ENCODE measurements at regions not wholly inside any gene's neighbourhood (a gene's known extent, or its start where the extent isn't known, plus 50 kb on each side); places are given as distances from the start of the nearest gene placed in this dataset.
"Not testable (repeated sequence)": the region's sequence is repeated elsewhere in the genome, so short reads cannot be mapped to it uniquely, and the experiment has no call there.

DNA sequence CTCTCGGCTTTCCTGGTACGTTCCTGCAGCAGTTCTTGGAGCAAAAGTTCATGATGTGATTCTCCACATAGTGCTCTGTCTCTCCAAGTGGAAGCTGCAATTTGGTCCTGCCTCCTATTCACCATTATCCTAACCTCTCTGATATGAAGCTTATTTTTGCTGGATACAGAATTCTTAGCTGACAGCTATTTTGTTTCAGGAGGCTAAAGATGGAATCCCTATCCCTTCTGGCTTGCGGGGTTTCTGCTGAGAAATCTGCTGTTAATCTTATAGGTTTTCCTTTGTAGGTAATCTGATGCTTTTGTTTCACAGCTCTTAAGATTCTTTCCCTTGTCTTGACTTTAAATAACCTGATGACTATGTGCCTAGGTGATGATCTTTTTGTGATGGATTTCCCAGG is 181.6 kb upstream of the VLDLR start:
- no peaks in the 10 kb centered on the region for H3K9me3 ChIP-seq (ENCODE audit: control insufficient read depth, insufficient read depth, low read depth, low read length)
- no peak overlapping the region for H3K27ac ChIP-seq (ENCODE audit: extremely low read depth, low read depth, low read length)
- H3K4me1 ChIP-seq (ENCODE audit: control insufficient read depth, insufficient read depth, low read length) = no peaks in the 10 kb centered on the region
- H3K4me3 ChIP-seq (ENCODE audit: low read depth, low read length) = no peak overlapping the region
- H3K36me3 ChIP-seq (ENCODE audit: control insufficient read depth in 2 of 2, insufficient read depth in 1 of 2, low read length in 2 of 2) = no peaks in the 10 kb centered on the region
- ChIA-PET CTCF (no interaction called here), POLR2A (interaction anchor here (0.5 kb wide), 1 partner anchor 1210 kb away, joined by 3 read pairs; no protein-coding TSS in a partner anchor)
- TF ChIP-seq ZNF660 (tag by site-specific recombination; IDR thresholded peaks at IDR 0.05) (no peak), ZNF416 (tag by site-specific recombination; IDR thresholded peaks at IDR 0.05) (no peak), ZNF133 (tag by site-specific recombination; IDR thresholded peaks at IDR 0.05) (no peak), ZNF513 (tag by site-specific recombination; IDR thresholded peaks at IDR 0.05) (no peak), TRIM28 (IDR thresholded peaks at IDR 0.05; ENCODE audit: borderline replicate concordance, low read length) (0 out of 2 replicates have a peak, but pooled peaks have one; percentile 52), SETDB1 (IDR thresholded peaks at IDR 0.05; ENCODE audit: insufficient read length, low read length) (peak; percentile 86)

DNA sequence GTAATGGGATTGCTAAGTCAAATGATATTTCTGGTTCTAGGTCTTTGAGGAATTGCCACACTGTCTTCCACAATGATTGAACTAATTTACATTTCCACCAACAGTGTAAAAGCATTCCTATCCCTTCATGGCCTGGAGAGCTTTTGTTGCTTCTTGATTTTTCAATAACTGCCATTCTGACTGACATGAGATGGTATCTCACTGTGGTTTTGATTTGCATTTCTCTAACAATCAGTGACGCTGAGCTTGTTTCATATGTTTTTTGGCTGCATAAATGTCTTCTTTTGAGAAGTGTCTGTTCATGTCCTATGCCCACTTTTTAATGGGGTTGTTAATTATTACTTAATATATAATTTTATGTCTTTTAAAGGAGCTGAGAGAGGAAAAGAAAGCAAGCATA is 177.7 kb upstream of the VLDLR start:
- CTCF ChIA-PET = interaction anchor here (0.5 to 0.6 kb wide), 2 partner anchors 356 to 1682 kb away, joined by 3 to 4 read pairs; no protein-coding TSS in a partner anchor
- H3K4me3 ChIP-seq (ENCODE audit: low read depth, low read length); H3K36me3 ChIP-seq (ENCODE audit: control insufficient read depth in 2 of 2, insufficient read depth in 1 of 2, low read length in 2 of 2); H3K9me3 ChIP-seq (ENCODE audit: control insufficient read depth, insufficient read depth, low read depth, low read length); POLR2A ChIA-PET; H3K27ac ChIP-seq (ENCODE audit: extremely low read depth, low read depth, low read length); H3K4me1 ChIP-seq (ENCODE audit: control insufficient read depth, insufficient read depth, low read length): not testable (repeated sequence)

GRCh38 chr9:2448193-2448738 is 173.3 kb upstream of the VLDLR start:
- CTCF ChIA-PET = interaction anchor here (0.7 kb wide), 1 partner anchor 8 kb away, joined by 3 read pairs; no protein-coding TSS in a partner anchor

More at GRCh38 chr9:2448193-2448738, 173.3 kb upstream of the VLDLR start:
- POLR2A ChIA-PET = no interaction called here
- TF ChIP-seq ZNF157 (tag by site-specific recombination; IDR thresholded peaks at IDR 0.05) (no peak), ZNF112 (tag by site-specific recombination; IDR thresholded peaks at IDR 0.05) (no peak), OVOL3 (tag by site-specific recombination; IDR thresholded peaks at IDR 0.05) (no peak), ZNF423 (tag by site-specific recombination; IDR thresholded peaks at IDR 0.05) (no peak), ZNF837 (tag by site-specific recombination; IDR thresholded peaks at IDR 0.05) (no peak), ZNF561 (tag by site-specific recombination; IDR thresholded peaks at IDR 0.05; ENCODE audit: borderline replicate concordance) (no peak), TRIM28 (IDR thresholded peaks at IDR 0.05; ENCODE audit: borderline replicate concordance, low read length) (no peak), GLI2 (tag by site-specific recombination; IDR thresholded peaks at IDR 0.05; ENCODE audit: borderline replicate concordance, low read depth) (no peak), SCRT1 (tag by site-specific recombination; IDR thresholded peaks at IDR 0.05; ENCODE audit: borderline replicate concordance) (no peak), ZNF560 (tag by site-specific recombination; IDR thresholded peaks at IDR 0.05; ENCODE audit: borderline replicate concordance) (no peak), ZNF416 (tag by site-specific recombination; IDR thresholded peaks at IDR 0.05) (no peak), ZFP3 (tag by site-specific recombination; IDR thresholded peaks at IDR 0.05; ENCODE audit: low read depth) (no peak), ZNF600 (tag by site-specific recombination; IDR thresholded peaks at IDR 0.05) (no peak), ZNF26 (tag by site-specific recombination; IDR thresholded peaks at IDR 0.05) (no peak), ZNF558 (tag by site-specific recombination; IDR thresholded peaks at IDR 0.05) (no peak), ZNF639 (tag by site-specific recombination; IDR thresholded peaks at IDR 0.05) (no peak), PBX3 (CRISPR knock-in tag; IDR thresholded peaks at IDR 0.05) (no peak), GLI4 (tag by site-specific recombination; IDR thresholded peaks at IDR 0.05) (no peak)
- Histone ChIP-seq H3K9me3 (ENCODE audit: control insufficient read depth, insufficient read depth, low read depth, low read length) (no peaks in the 10 kb centered on the region), H3K36me3 (ENCODE audit: control insufficient read depth in 2 of 2, insufficient read depth in 1 of 2, low read length in 2 of 2) (no peaks in the 10 kb centered on the region), H3K27ac (ENCODE audit: extremely low read depth, low read depth, low read length) (no peak overlapping the region), H3K4me3 (ENCODE audit: low read depth, low read length) (no peak overlapping the region), H3K4me1 (ENCODE audit: control insufficient read depth, insufficient read depth, low read length) (no peaks in the 10 kb centered on the region)
